Liver (tissue), 8 donors: ENCODE measurements at regions not wholly inside any gene's neighbourhood (a gene's known extent, or its start where the extent isn't known, plus 50 kb on each side); places are given as distances from the start of the nearest gene placed in this dataset.

Source experiments
- DNase-seq: peaks from one replicate; pipeline ENCODE4 v3.0.0-alpha.2; 2017; ENCODE audit warnings: low spot score
- H3K27ac ChIP-seq, 2 donors: one replicate each; pipeline ENCODE4 v1.7.0; 2013; ENCODE audit warnings: inconsistent platforms in 2 of 2, low read length in 2 of 2, control low read depth in 1 of 2, low read depth in 1 of 2, mild to moderate bottlenecking in 1 of 2
- H3K27me3 ChIP-seq, 4 donors: one replicate each; pipeline versions ENCODE4 v1.6.1 to v1.7.0; 2013; ENCODE audit warnings: low read length in 3 of 4, inconsistent platforms in 1 of 4, mild to moderate bottlenecking in 1 of 4, moderate library complexity in 1 of 4; ENCODE audit not compliant: control insufficient read depth in 4 of 4, insufficient read depth in 4 of 4
- H3K36me3 ChIP-seq, 4 donors: one replicate each; pipeline versions ENCODE4 v1.6.1 to v1.7.0; 2013; ENCODE audit warnings: low read length in 3 of 4, mild to moderate bottlenecking in 3 of 4, low read depth in 1 of 4, moderate library complexity in 1 of 4; ENCODE audit not compliant: control insufficient read depth in 4 of 4, insufficient read depth in 3 of 4
- H3K4me1 ChIP-seq, 4 donors: one replicate each; pipeline versions ENCODE4 v1.6.1 to v1.7.0; 2013; ENCODE audit warnings: low read length in 3 of 4, mild to moderate bottlenecking in 3 of 4, moderate library complexity in 1 of 4; ENCODE audit not compliant: control insufficient read depth in 4 of 4, insufficient read depth in 4 of 4
- H3K4me3 ChIP-seq, 3 donors: one replicate each; pipeline versions ENCODE4 v1.6.1 to v1.7.0; 2013; ENCODE audit warnings: low read length in 3 of 3, control low read depth in 1 of 3, low read depth in 1 of 3, mild to moderate bottlenecking in 1 of 3
- H3K9ac ChIP-seq, 2 donors: one replicate each; pipeline ENCODE4 v1.7.0; 2013; ENCODE audit warnings: low read length in 2 of 2, mild to moderate bottlenecking in 2 of 2, moderate library complexity in 2 of 2, control low read depth in 1 of 2, low read depth in 1 of 2
- H3K9me3 ChIP-seq, 4 donors: one replicate each; pipeline versions ENCODE4 v1.6.1 to v1.7.0; 2013; ENCODE audit warnings: low read length in 3 of 4; ENCODE audit not compliant: control insufficient read depth in 4 of 4
- EGR1 ChIP-seq, 2 donors: IDR thresholded peaks; 2 replicates each; pipeline ENCODE4 v1.6.1; 2016 to 2018; ENCODE audit warnings: antibody characterized with exemption in 2 of 2, low read depth in 2 of 2
- FOXA1 ChIP-seq: IDR thresholded peaks from 2 replicates; pipeline ENCODE4 v1.6.1; 2016; ENCODE audit warnings: antibody characterized with exemption
- FOXA2 ChIP-seq: IDR thresholded peaks from 2 replicates; pipeline ENCODE4 v1.6.1; 2016; ENCODE audit warnings: antibody characterized with exemption
- GABPA ChIP-seq, 2 donors: IDR thresholded peaks in 1 of 2; conservative IDR thresholded peaks in 1 of 2; 2 replicates each; pipeline ENCODE4 v1.6.1; 2016; ENCODE audit warnings: antibody characterized with exemption in 2 of 2, mild to moderate bottlenecking in 1 of 2, moderate library complexity in 1 of 2
- HNF4A ChIP-seq, 2 donors: conservative IDR thresholded peaks; 2 replicates each; pipeline ENCODE4 v1.6.1; 2016; ENCODE audit warnings: antibody characterized with exemption in 2 of 2, mild to moderate bottlenecking in 2 of 2
- HNF4G ChIP-seq: IDR thresholded peaks from 2 replicates; pipeline ENCODE4 v1.6.1; 2016; ENCODE audit warnings: antibody characterized with exemption
- JUND ChIP-seq, 2 donors: IDR thresholded peaks; 2 replicates each; pipeline ENCODE4 v1.6.1; 2016; ENCODE audit warnings: antibody characterized with exemption in 2 of 2
- MAX ChIP-seq: IDR thresholded peaks from 2 replicates; pipeline ENCODE4 v1.6.1; 2016; ENCODE audit warnings: antibody characterized with exemption
- NR2F2 ChIP-seq: IDR thresholded peaks from 2 replicates; pipeline ENCODE4 v1.6.1; 2016; ENCODE audit warnings: antibody characterized with exemption
- RAD21 ChIP-seq, 2 donors: IDR thresholded peaks; 2 replicates each; pipeline ENCODE4 v1.6.1; 2016; ENCODE audit warnings: antibody characterized with exemption in 2 of 2, mild to moderate bottlenecking in 2 of 2
- RXRA ChIP-seq, 2 donors: IDR thresholded peaks; 2 replicates each; pipeline ENCODE4 v1.6.1; 2017 to 2018; ENCODE audit warnings: antibody characterized with exemption in 2 of 2, mild to moderate bottlenecking in 1 of 2
- SP1 ChIP-seq: IDR thresholded peaks from 2 replicates; pipeline ENCODE4 v1.6.1; 2018; ENCODE audit warnings: antibody characterized with exemption, mild to moderate bottlenecking
- TAF1 ChIP-seq: conservative IDR thresholded peaks from 2 replicates; pipeline ENCODE4 v1.6.1; 2016; ENCODE audit warnings: antibody characterized with exemption, mild to moderate bottlenecking
- YY1 ChIP-seq: IDR thresholded peaks from 2 replicates; pipeline ENCODE4 v1.6.1; 2016; ENCODE audit warnings: antibody characterized with exemption, mild to moderate bottlenecking
- WGBS: extraction: QIAGEN DNeasy Blood & Tissue Kit; methylation state at CpG from one replicate; pipeline ENCODE4 v1.1.7; 2013; 5-methylcytosine and 5-hydroxymethylcytosine counted together
- TF ChIP-seq, protein P1 (sequence below): fragments of 150-350 bp; IDR thresholded peaks from 2 replicates; pipeline ENCODE4 v1.5.1; 2017; ENCODE audit warnings: improper control_type of control experiment, low read depth, low read length; ENCODE audit not compliant: missing input control
- TF ChIP-seq, protein P2 (sequence below): IDR thresholded peaks from 2 replicates; pipeline ENCODE4 v1.6.1; 2016; ENCODE audit warnings: antibody characterized with exemption, mild to moderate bottlenecking
- donor health status: healthy.
- donor health status: healthy.
- donor health status: healthy.
- donor health status: healthy.
- donor health status: healthy.

- DNase-seq: no peak
- no peak overlapping the region for H3K4me3 ChIP-seq
- H3K27me3 ChIP-seq: peaks cover 0 to 2% (median 0%) of the 10 kb centered on the region in 4 donors
- no peaks in the 10 kb centered on the region for H3K4me1 ChIP-seq
- TF ChIP-seq MAX (no peak), GABPA (IDR thresholded peaks at IDR 0.05 in 1 of 2, conservative IDR thresholded peaks at IDR 0.05 in 1 of 2) (no peak), RXRA (IDR thresholded peaks at IDR 0.05) (no peak), HNF4A (conservative IDR thresholded peaks at IDR 0.05) (no peak), HNF4G (no peak), FOXA2 (no peak)
- TF ChIP-seq, protein P1, sequence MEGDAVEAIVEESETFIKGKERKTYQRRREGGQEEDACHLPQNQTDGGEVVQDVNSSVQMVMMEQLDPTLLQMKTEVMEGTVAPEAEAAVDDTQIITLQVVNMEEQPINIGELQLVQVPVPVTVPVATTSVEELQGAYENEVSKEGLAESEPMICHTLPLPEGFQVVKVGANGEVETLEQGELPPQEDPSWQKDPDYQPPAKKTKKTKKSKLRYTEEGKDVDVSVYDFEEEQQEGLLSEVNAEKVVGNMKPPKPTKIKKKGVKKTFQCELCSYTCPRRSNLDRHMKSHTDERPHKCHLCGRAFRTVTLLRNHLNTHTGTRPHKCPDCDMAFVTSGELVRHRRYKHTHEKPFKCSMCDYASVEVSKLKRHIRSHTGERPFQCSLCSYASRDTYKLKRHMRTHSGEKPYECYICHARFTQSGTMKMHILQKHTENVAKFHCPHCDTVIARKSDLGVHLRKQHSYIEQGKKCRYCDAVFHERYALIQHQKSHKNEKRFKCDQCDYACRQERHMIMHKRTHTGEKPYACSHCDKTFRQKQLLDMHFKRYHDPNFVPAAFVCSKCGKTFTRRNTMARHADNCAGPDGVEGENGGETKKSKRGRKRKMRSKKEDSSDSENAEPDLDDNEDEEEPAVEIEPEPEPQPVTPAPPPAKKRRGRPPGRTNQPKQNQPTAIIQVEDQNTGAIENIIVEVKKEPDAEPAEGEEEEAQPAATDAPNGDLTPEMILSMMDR: no peak
- H3K36me3 ChIP-seq: no peaks in the 10 kb centered on the region
- no peaks in the 10 kb centered on the region for H3K9me3 ChIP-seq
- WGBS: 53% methylated on average over 3 of the region's 3 CpGs
- no peak overlapping the region for H3K9ac ChIP-seq
- H3K27ac ChIP-seq: no peak overlapping the region
Observed at GRCh38 chr3:116951610-116952009, 242.0 kb downstream of the TUSC7 start.

GRCh38 chr3:116958291-116958690 is 248.7 kb downstream of the TUSC7 start:
- Histone ChIP-seq H3K36me3 (no peaks in the 10 kb centered on the region), H3K27ac (no peak overlapping the region), H3K9ac (no peak overlapping the region), H3K9me3 (no peaks in the 10 kb centered on the region), H3K4me3 (no peak overlapping the region), H3K4me1 (no peaks in the 10 kb centered on the region), H3K27me3 (peaks cover 0 to 5% (median 0%) of the 10 kb centered on the region in 4 donors)
- TF ChIP-seq GABPA (IDR thresholded peaks at IDR 0.05 in 1 of 2, conservative IDR thresholded peaks at IDR 0.05 in 1 of 2) (no peak), NR2F2 (no peak), MAX (no peak), SP1 (no peak)
- 46% methylated on average over 3 of the region's 3 CpGs for WGBS
- DNase-seq: no peak

- Histone ChIP-seq H3K27me3 (peaks cover 0 to 5% (median 0%) of the 10 kb centered on the region in 4 donors), H3K36me3 (no peaks in the 10 kb centered on the region), H3K9ac (no peak overlapping the region), H3K4me1 (no peaks in the 10 kb centered on the region), H3K9me3 (no peaks in the 10 kb centered on the region), H3K4me3 (no peak overlapping the region), H3K27ac (no peak overlapping the region)
- WGBS: 63% methylated on average over 4 of the region's 4 CpGs
- DNase-seq: no peak
- TF ChIP-seq SP1 (no peak), TAF1 (no peak), FOXA1 (no peak), JUND (IDR thresholded peaks at IDR 0.05) (no peak), MAX (no peak), HNF4A (conservative IDR thresholded peaks at IDR 0.05) (no peak), RAD21 (IDR thresholded peaks at IDR 0.05) (no peak), YY1 (no peak), EGR1 (IDR thresholded peaks at IDR 0.05; ENCODE audit: low read depth in 2 of 2) (no peak), FOXA2 (no peak), GABPA (IDR thresholded peaks at IDR 0.05 in 1 of 2, conservative IDR thresholded peaks at IDR 0.05 in 1 of 2) (no peak)
- TF ChIP-seq, protein P2, sequence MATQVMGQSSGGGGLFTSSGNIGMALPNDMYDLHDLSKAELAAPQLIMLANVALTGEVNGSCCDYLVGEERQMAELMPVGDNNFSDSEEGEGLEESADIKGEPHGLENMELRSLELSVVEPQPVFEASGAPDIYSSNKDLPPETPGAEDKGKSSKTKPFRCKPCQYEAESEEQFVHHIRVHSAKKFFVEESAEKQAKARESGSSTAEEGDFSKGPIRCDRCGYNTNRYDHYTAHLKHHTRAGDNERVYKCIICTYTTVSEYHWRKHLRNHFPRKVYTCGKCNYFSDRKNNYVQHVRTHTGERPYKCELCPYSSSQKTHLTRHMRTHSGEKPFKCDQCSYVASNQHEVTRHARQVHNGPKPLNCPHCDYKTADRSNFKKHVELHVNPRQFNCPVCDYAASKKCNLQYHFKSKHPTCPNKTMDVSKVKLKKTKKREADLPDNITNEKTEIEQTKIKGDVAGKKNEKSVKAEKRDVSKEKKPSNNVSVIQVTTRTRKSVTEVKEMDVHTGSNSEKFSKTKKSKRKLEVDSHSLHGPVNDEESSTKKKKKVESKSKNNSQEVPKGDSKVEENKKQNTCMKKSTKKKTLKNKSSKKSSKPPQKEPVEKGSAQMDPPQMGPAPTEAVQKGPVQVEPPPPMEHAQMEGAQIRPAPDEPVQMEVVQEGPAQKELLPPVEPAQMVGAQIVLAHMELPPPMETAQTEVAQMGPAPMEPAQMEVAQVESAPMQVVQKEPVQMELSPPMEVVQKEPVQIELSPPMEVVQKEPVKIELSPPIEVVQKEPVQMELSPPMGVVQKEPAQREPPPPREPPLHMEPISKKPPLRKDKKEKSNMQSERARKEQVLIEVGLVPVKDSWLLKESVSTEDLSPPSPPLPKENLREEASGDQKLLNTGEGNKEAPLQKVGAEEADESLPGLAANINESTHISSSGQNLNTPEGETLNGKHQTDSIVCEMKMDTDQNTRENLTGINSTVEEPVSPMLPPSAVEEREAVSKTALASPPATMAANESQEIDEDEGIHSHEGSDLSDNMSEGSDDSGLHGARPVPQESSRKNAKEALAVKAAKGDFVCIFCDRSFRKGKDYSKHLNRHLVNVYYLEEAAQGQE: no peak
Observed at GRCh38 chr3:116961106-116961505, 251.5 kb downstream of the TUSC7 start.
